ENCODE measurements at regions not wholly inside any gene's neighbourhood (a gene's known extent, or its start where the extent isn't known, plus 50 kb on each side); places are given as distances from the start of the nearest gene placed in this dataset.

GRCh38 chr4:137213372-137214173 is 318.7 kb downstream of the PCDH18 start:
- POLR2A ChIA-PET (ENCODE audit: low non-redundant PET), result no interaction called here
- BruUV-seq (replicated peaks), result no TSS peak
- no peak overlapping the region for H3K27ac ChIP-seq (ENCODE audit: low read depth, low read length, poor library complexity, severe bottlenecking)

GRCh38 chr4:137212601-137213000 is 319.7 kb downstream of the PCDH18 start:
- H3K36me3 ChIP-seq (ENCODE audit: insufficient read depth, low read length, poor library complexity, severe bottlenecking), result no peaks in the 10 kb centered on the region
- ChIA-PET POLR2A (ENCODE audit: low non-redundant PET) (no interaction called here), CTCF (no interaction called here)
- no TSS peak for BruUV-seq (replicated peaks)
- TF ChIP-seq CTCF (conservative IDR thresholded peaks at IDR 0.05; ENCODE audit: low read depth, low read length), result no peak
- no peak for TF ChIP-seq EZH2 (IDR thresholded peaks at IDR 0.05; ENCODE audit: borderline replicate concordance, low read depth, low read length, poor library complexity, severe bottlenecking)
- H3K27me3 ChIP-seq (replicated peaks; ENCODE audit: insufficient read depth, low read depth, low read length, poor library complexity), result no peaks in the 10 kb centered on the region
- no peak overlapping the region for H3K27ac ChIP-seq (ENCODE audit: low read depth, low read length, poor library complexity, severe bottlenecking)
- DNase-seq (ENCODE audit: low spot score), result no peak
- intact Hi-C loops (cut with micrococcal nuclease; ENCODE audit: unreplicated experiment), result no loop called here
- H3K4me3 ChIP-seq (ENCODE audit: low read depth, low read length, poor library complexity, severe bottlenecking), result no peak overlapping the region
- H3K4me1 ChIP-seq (ENCODE audit: insufficient read depth, low read length, poor library complexity, severe bottlenecking), result no peaks in the 10 kb centered on the region
- H3K9me3 ChIP-seq (ENCODE audit: low read depth, low read length, poor library complexity, severe bottlenecking), result no peaks in the 10 kb centered on the region

More at GRCh38 chr4:137213372-137214173, 318.7 kb downstream of the PCDH18 start:
- H3K4me3 ChIP-seq (ENCODE audit: low read depth, low read length, poor library complexity, severe bottlenecking), result no peak overlapping the region
- H3K4me1 ChIP-seq (ENCODE audit: insufficient read depth, low read length, poor library complexity, severe bottlenecking), result no peaks in the 10 kb centered on the region
- H3K9me3 ChIP-seq (ENCODE audit: low read depth, low read length, poor library complexity, severe bottlenecking), result no peaks in the 10 kb centered on the region
- DNase-seq (ENCODE audit: low spot score), result peak; percentile 11
- CTCF ChIA-PET, result no interaction called here
- no peaks in the 10 kb centered on the region for H3K27me3 ChIP-seq (replicated peaks; ENCODE audit: insufficient read depth, low read depth, low read length, poor library complexity)
- no peaks in the 10 kb centered on the region for H3K36me3 ChIP-seq (ENCODE audit: insufficient read depth, low read length, poor library complexity, severe bottlenecking)
- intact Hi-C loops (cut with micrococcal nuclease; ENCODE audit: unreplicated experiment), result no loop called here
- no peak for TF ChIP-seq CTCF (conservative IDR thresholded peaks at IDR 0.05; ENCODE audit: low read depth, low read length)
- TF ChIP-seq EZH2 (IDR thresholded peaks at IDR 0.05; ENCODE audit: borderline replicate concordance, low read depth, low read length, poor library complexity, severe bottlenecking), result no peak

GRCh38 chr4:137209240-137209639 is 323.1 kb downstream of the PCDH18 start:
- intact Hi-C loops (cut with micrococcal nuclease; ENCODE audit: unreplicated experiment), result no loop called here
- CTCF ChIA-PET, result no interaction called here
- no peaks in the 10 kb centered on the region for H3K27me3 ChIP-seq (replicated peaks; ENCODE audit: insufficient read depth, low read depth, low read length, poor library complexity)
- DNase-seq (ENCODE audit: low spot score), result no peak
- H3K36me3 ChIP-seq (ENCODE audit: insufficient read depth, low read length, poor library complexity, severe bottlenecking), result no peaks in the 10 kb centered on the region
- no peak overlapping the region for H3K27ac ChIP-seq (ENCODE audit: low read depth, low read length, poor library complexity, severe bottlenecking)
- no peak overlapping the region for H3K4me3 ChIP-seq (ENCODE audit: low read depth, low read length, poor library complexity, severe bottlenecking)
- H3K9me3 ChIP-seq (ENCODE audit: low read depth, low read length, poor library complexity, severe bottlenecking), result no peaks in the 10 kb centered on the region
- BruUV-seq (replicated peaks), result no TSS peak
- POLR2A ChIA-PET (ENCODE audit: low non-redundant PET), result no interaction called here
- H3K4me1 ChIP-seq (ENCODE audit: insufficient read depth, low read length, poor library complexity, severe bottlenecking), result no peaks in the 10 kb centered on the region
- no peak for TF ChIP-seq EZH2 (IDR thresholded peaks at IDR 0.05; ENCODE audit: borderline replicate concordance, low read depth, low read length, poor library complexity, severe bottlenecking)
- TF ChIP-seq CTCF (conservative IDR thresholded peaks at IDR 0.05; ENCODE audit: low read depth, low read length), result no peak

Measured in A673 (cell line).